SK-N-SH (cell line): ENCODE measurements at regions not wholly inside any gene's neighbourhood (a gene's known extent, or its start where the extent isn't known, plus 50 kb on each side); places are given as distances from the start of the nearest gene placed in this dataset.

Experiments
- CTCF ChIA-PET: fragments of 300-600, 350-600 bp; formaldehyde crosslinking; extraction: SDS; loops from one replicate; lab custom pipeline; 2021; lab: Yijun Ruan, JAX
- POLR2A ChIA-PET: fragments of 350-600 bp; sonication (Branson Sonifier 250); formaldehyde crosslinking; extraction: SDS; loops from one replicate; lab custom pipeline; 2020; ENCODE audit warnings: antibody characterized with exemption, inconsistent platforms; lab: Yijun Ruan, JAX
- DNase-seq: peaks from one replicate; pipeline ENCODE4 v3.0.0; 2012
- H2AFZ ChIP-seq: fragments of 200-600 bp; sonication (generic); 2 replicates; pipeline ENCODE4 v1.8.1; 2016; ENCODE audit warnings: antibody characterized with exemption, mild to moderate bottlenecking, low read depth
- H3F3A ChIP-seq: fragments of 200-600 bp; sonication (generic); replicated peaks from 2 replicates; pipeline ENCODE3; 2016; ENCODE audit warnings: antibody characterized with exemption, mild to moderate bottlenecking; ENCODE audit not compliant: insufficient read depth
- H3K27ac ChIP-seq, 2 experiments: fragments of 200-500 bp in 1 of 2; fragments of 200-600 bp in 1 of 2; sonication (Bioruptor generic) in 1 of 2; sonication (generic), shearing (Covaris generic) in 1 of 2; 2 replicates each; pipeline versions ENCODE4 v1.5.1 to v1.6.1; 2014 to 2016; ENCODE audit warnings: low read depth in 2 of 2, inconsistent platforms in 1 of 2, low read length in 1 of 2, mild to moderate bottlenecking in 1 of 2, mixed read lengths in 1 of 2
- H3K27me3 ChIP-seq: fragments of 200-600 bp; sonication (generic), shearing (Covaris generic); 2 replicates; pipeline ENCODE4 v1.6.1; 2016; ENCODE audit warnings: mixed run types; ENCODE audit not compliant: insufficient read depth
- H3K36me3 ChIP-seq, 2 experiments: fragments of 200-500 bp in 1 of 2; fragments of 200-600 bp in 1 of 2; sonication (Bioruptor generic) in 1 of 2; sonication (generic) in 1 of 2; replicated peaks in 1 of 2; 2 replicates each; pipeline versions ENCODE3 to v1.5.1; 2014 to 2016; ENCODE audit warnings: low read length in 1 of 2, mild to moderate bottlenecking in 1 of 2; ENCODE audit not compliant: insufficient read depth in 2 of 2, control insufficient read depth in 1 of 2
- H3K4me1 ChIP-seq, 2 experiments: fragments of 200-500 bp in 1 of 2; fragments of 200-600 bp in 1 of 2; sonication (Bioruptor generic) in 1 of 2; sonication (generic), shearing (Covaris generic) in 1 of 2; 2 replicates each; pipeline versions ENCODE4 v1.5.1 to v1.6.1; 2014 to 2016; ENCODE audit warnings: low read depth in 1 of 2, low read length in 1 of 2, mixed run types in 1 of 2; ENCODE audit not compliant: insufficient read depth in 2 of 2, control insufficient read depth in 1 of 2
- H3K4me2 ChIP-seq: fragments of 200-600 bp; sonication (generic), shearing (Covaris generic); 2 replicates; pipeline ENCODE4 v1.6.1; 2017; ENCODE audit warnings: mixed run types
- H3K4me3 ChIP-seq, 2 experiments: fragments of 200-500 bp in 1 of 2; fragments of 200-600 bp in 1 of 2; sonication (Bioruptor generic) in 1 of 2; sonication (generic), shearing (Covaris generic) in 1 of 2; 2 replicates each; pipeline versions ENCODE4 v1.5.1 to v1.8.1; 2014 to 2016; ENCODE audit warnings: low read depth in 2 of 2, inconsistent platforms in 1 of 2, low read length in 1 of 2, mild to moderate bottlenecking in 1 of 2, mixed read lengths in 1 of 2, moderate library complexity in 1 of 2
- H3K79me2 ChIP-seq: fragments of 200-600 bp; sonication (generic); 2 replicates; pipeline ENCODE4 v1.8.1; 2017; ENCODE audit warnings: mild to moderate bottlenecking; ENCODE audit not compliant: insufficient read depth
- H3K9ac ChIP-seq: fragments of 200-600 bp; sonication (generic); 2 replicates; pipeline ENCODE4 v1.6.1; 2017; ENCODE audit warnings: mixed run types
- H3K9me2 ChIP-seq: fragments of 200-600 bp; sonication (generic); 2 replicates; pipeline ENCODE4 v1.6.1; 2017; ENCODE audit warnings: mixed run types
- H3K9me3 ChIP-seq: fragments of 200-600 bp; sonication (generic); 2 replicates; pipeline ENCODE4 v1.6.1; 2017; ENCODE audit warnings: mixed run types, mild to moderate bottlenecking, moderate library complexity
- H4K20me1 ChIP-seq: fragments of 200-600 bp; sonication (generic); 2 replicates; pipeline ENCODE4 v1.6.1; 2017; ENCODE audit warnings: mild to moderate bottlenecking, mixed run types; ENCODE audit not compliant: insufficient read depth
- CTCF ChIP-seq: fragments of 200-600 bp; sonication (generic); IDR thresholded peaks from 2 replicates; pipeline ENCODE4 v1.6.1; 2017; ENCODE audit warnings: antibody characterized with exemption, mild to moderate bottlenecking, moderate library complexity
- ELF1 ChIP-seq: IDR thresholded peaks from 2 replicates; pipeline ENCODE4 v1.4.0; 2012
- EP300 ChIP-seq, 2 experiments: IDR thresholded peaks; 2 replicates each; pipeline versions ENCODE4 v1.4.0 to v1.6.1; 2012; ENCODE audit warnings: borderline replicate concordance in 1 of 2, low read depth in 1 of 2, low read length in 1 of 2
- EZH2phosphoT487 ChIP-seq: fragments of 200-600 bp; sonication (generic); IDR thresholded peaks from 2 replicates; pipeline ENCODE4 v1.6.1; 2017; ENCODE audit warnings: low read depth, mixed run types, mild to moderate bottlenecking, antibody characterized with exemption, moderate library complexity, borderline replicate concordance
- FOSL2 ChIP-seq: IDR thresholded peaks from 2 replicates; pipeline ENCODE4 v1.4.0; 2012; ENCODE audit warnings: low read depth, mild to moderate bottlenecking, moderate library complexity, borderline replicate concordance
- FOXJ3 ChIP-seq: sonication (generic); formaldehyde crosslinking; IDR thresholded peaks from 2 replicates; pipeline ENCODE4 v1.5.1; 2020; ENCODE audit warnings: mild to moderate bottlenecking, missing genetic modification reagents
- FOXM1 ChIP-seq: IDR thresholded peaks from 2 replicates; pipeline ENCODE4 v1.4.0; 2012; ENCODE audit warnings: low read depth, mild to moderate bottlenecking
- GABPA ChIP-seq: IDR thresholded peaks from 2 replicates; pipeline ENCODE4 v1.4.0; 2012; ENCODE audit warnings: low read depth, mild to moderate bottlenecking
- MXI1 ChIP-seq: IDR thresholded peaks from 2 replicates; pipeline ENCODE4 v1.6.1; 2012; ENCODE audit warnings: mild to moderate bottlenecking, low read depth, low read length, improper control_type of control experiment
- NFIC ChIP-seq: IDR thresholded peaks from 2 replicates; pipeline ENCODE4 v1.4.0; 2012; ENCODE audit warnings: borderline replicate concordance
- NRF1 ChIP-seq: IDR thresholded peaks from 2 replicates; pipeline ENCODE4 v1.6.1; 2012; ENCODE audit warnings: low read depth, mild to moderate bottlenecking, low read length
- PBX3 ChIP-seq: IDR thresholded peaks from 2 replicates; pipeline ENCODE4; 2012
- POLR2AphosphoS5 ChIP-seq: IDR thresholded peaks from 2 replicates; pipeline ENCODE4 v1.6.1; 2012; ENCODE audit warnings: low read depth, low read length
- RCOR1 ChIP-seq: fragments of 150-350 bp; IDR thresholded peaks from 2 replicates; pipeline ENCODE4 v1.6.1; 2017; ENCODE audit warnings: antibody characterized with exemption, low read length
- RXRA ChIP-seq: IDR thresholded peaks from 2 replicates; pipeline ENCODE4 v1.4.0; 2012; ENCODE audit warnings: low read depth, mild to moderate bottlenecking, borderline replicate concordance
- SIN3A ChIP-seq: IDR thresholded peaks from 2 replicates; pipeline ENCODE4 v1.6.1; 2012; ENCODE audit warnings: low read depth, mild to moderate bottlenecking, low read length, moderate library complexity, borderline replicate concordance
- SMC3 ChIP-seq: IDR thresholded peaks from 2 replicates; pipeline ENCODE4 v1.6.1; 2012; ENCODE audit warnings: low read depth, low read length, improper control_type of control experiment
- TAF1 ChIP-seq: IDR thresholded peaks from 2 replicates; pipeline ENCODE4 v1.6.1; 2012; ENCODE audit warnings: low read depth, mild to moderate bottlenecking, low read length, moderate library complexity, borderline replicate concordance
- USF1 ChIP-seq: IDR thresholded peaks from 2 replicates; pipeline ENCODE4 v1.4.0; 2012; ENCODE audit warnings: low read depth, borderline replicate concordance
- YY1 ChIP-seq: IDR thresholded peaks from 2 replicates; pipeline ENCODE4 v1.4.0; 2012; ENCODE audit warnings: low read depth, mild to moderate bottlenecking
- WGBS: methylation state at CpG from one replicate; pipeline ENCODE4 v1.1.6; 2017; ENCODE audit warnings: low lambda C conversion rate; 5-methylcytosine and 5-hydroxymethylcytosine counted together

GRCh38 chr13:82934000-82934399 lies 948.3 kb downstream of the SLITRK1 start:
- no peaks in the 10 kb centered on the region for H3K79me2 ChIP-seq
- DNase-seq, result no peak
- H3K4me2 ChIP-seq, result no peak overlapping the region
- 24% methylated on average over 2 of the region's 2 CpGs for WGBS
- POLR2A ChIA-PET, result no interaction called here
- no peaks in the 10 kb centered on the region for H4K20me1 ChIP-seq
- no peak overlapping the region for H2AFZ ChIP-seq
- H3K4me3 ChIP-seq, result no peak overlapping the region
- CTCF ChIA-PET, result no interaction called here
- H3K4me1 ChIP-seq, result no peaks in the 10 kb centered on the region; a peak in 1 of 4 replicates
- no peak overlapping the region for H3K27ac ChIP-seq
- no peaks in the 10 kb centered on the region for H3F3A ChIP-seq
- no peak for TF ChIP-seq FOXM1
- TF ChIP-seq CTCF, result no peak
- no peak for TF ChIP-seq TAF1
- TF ChIP-seq POLR2AphosphoS5, result no peak
- no peak for TF ChIP-seq FOSL2
- TF ChIP-seq ELF1, result no peak
- no peak for TF ChIP-seq NFIC
- TF ChIP-seq MXI1, result no peak
- no peak for TF ChIP-seq USF1
- no peak for TF ChIP-seq RCOR1
- no peak for TF ChIP-seq NRF1
- TF ChIP-seq SIN3A, result no peak
- no peak for TF ChIP-seq GABPA
- TF ChIP-seq EZH2phosphoT487, result no peak
- TF ChIP-seq FOXJ3 (CRISPR knock-in tag), result no peak
- TF ChIP-seq YY1, result no peak
- TF ChIP-seq EP300 (IDR thresholded peaks at IDR 0.05; ENCODE audit: borderline replicate concordance in 1 of 2, low read depth in 1 of 2, low read length in 1 of 2), result no peak
- no peak for TF ChIP-seq RXRA
- TF ChIP-seq, all 33 proteins: peak for 0
- Histone ChIP-seq H3K36me3 (no peaks in the 10 kb centered on the region), H3K9ac (no peak overlapping the region), H3K9me3 (no peaks in the 10 kb centered on the region), H3K9me2 (no peaks in the 10 kb centered on the region), H3K27me3 (no peaks in the 10 kb centered on the region)

- Histone ChIP-seq H3K4me1 (no peaks in the 10 kb centered on the region), H3K9me3 (no peaks in the 10 kb centered on the region), H2AFZ (no peak overlapping the region), H3K27ac (no peak overlapping the region), H3K4me2 (no peak overlapping the region), H3K9ac (no peak overlapping the region), H4K20me1 (no peaks in the 10 kb centered on the region), H3K79me2 (no peaks in the 10 kb centered on the region), H3K36me3 (no peaks in the 10 kb centered on the region), H3K9me2 (no peaks in the 10 kb centered on the region)
- POLR2A ChIA-PET, result no interaction called here
- CTCF ChIA-PET, result no interaction called here
- no peak for TF ChIP-seq SMC3
- TF ChIP-seq PBX3, result no peak
- TF ChIP-seq FOXM1, result no peak
- TF ChIP-seq, all 33 proteins: peak for 0
- Histone ChIP-seq H3K27me3 (no peaks in the 10 kb centered on the region), H3F3A (no peaks in the 10 kb centered on the region), H3K4me3 (no peak overlapping the region)
- 1% methylated on average over 4 of the region's 4 CpGs for WGBS
- no peak for DNase-seq
These were observed 957.2 kb downstream of the SLITRK1 start for GRCh38 chr13:82925114-82925513.
